ENCODE measurements at regions not wholly inside any gene's neighbourhood (a gene's known extent, or its start where the extent isn't known, plus 50 kb on each side); places are given as distances from the start of the nearest gene placed in this dataset.

GRCh38 chr6:163811317-163811716 is 396.8 kb downstream of the QKI start:
- TF ChIP-seq CTCF (IDR thresholded peaks at IDR 0.05; ENCODE audit: insufficient read depth, low read depth, low read length) (no peak), EZH2 (IDR thresholded peaks at IDR 0.05; ENCODE audit: insufficient read depth, low read length) (no peak)
